Neural progenitor cell (in vitro differentiated cells): ENCODE measurements at regions not wholly inside any gene's neighbourhood (a gene's known extent, or its start where the extent isn't known, plus 50 kb on each side); places are given as distances from the start of the nearest gene placed in this dataset.

Experiments used
- CTCF ChIP-seq: fragments of 200-600 bp; sonication (generic); IDR thresholded peaks from 2 replicates; pipeline ENCODE4 v1.5.1; 2017; ENCODE audit warnings: antibody characterized with exemption, mild to moderate bottlenecking
- EZH2 ChIP-seq: fragments of 200-600 bp; sonication (generic); IDR thresholded peaks from 2 replicates; pipeline ENCODE4 v1.6.1; 2017; ENCODE audit warnings: antibody characterized with exemption, mild to moderate bottlenecking, moderate library complexity
- EZH2phosphoT487 ChIP-seq: fragments of 200-600 bp; sonication (generic); IDR thresholded peaks from 2 replicates; pipeline ENCODE4 v1.6.1; 2017; ENCODE audit warnings: antibody characterized with exemption

GRCh38 chr13:30105381-30105780, 202.0 kb downstream of the KATNAL1 start:
- TF ChIP-seq EZH2, result no peak
- TF ChIP-seq CTCF, result peak; percentile 39
- TF ChIP-seq EZH2phosphoT487, result no peak
